ENCODE measurements at regions not wholly inside any gene's neighbourhood (a gene's known extent, or its start where the extent isn't known, plus 50 kb on each side); places are given as distances from the start of the nearest gene placed in this dataset.

DNA sequence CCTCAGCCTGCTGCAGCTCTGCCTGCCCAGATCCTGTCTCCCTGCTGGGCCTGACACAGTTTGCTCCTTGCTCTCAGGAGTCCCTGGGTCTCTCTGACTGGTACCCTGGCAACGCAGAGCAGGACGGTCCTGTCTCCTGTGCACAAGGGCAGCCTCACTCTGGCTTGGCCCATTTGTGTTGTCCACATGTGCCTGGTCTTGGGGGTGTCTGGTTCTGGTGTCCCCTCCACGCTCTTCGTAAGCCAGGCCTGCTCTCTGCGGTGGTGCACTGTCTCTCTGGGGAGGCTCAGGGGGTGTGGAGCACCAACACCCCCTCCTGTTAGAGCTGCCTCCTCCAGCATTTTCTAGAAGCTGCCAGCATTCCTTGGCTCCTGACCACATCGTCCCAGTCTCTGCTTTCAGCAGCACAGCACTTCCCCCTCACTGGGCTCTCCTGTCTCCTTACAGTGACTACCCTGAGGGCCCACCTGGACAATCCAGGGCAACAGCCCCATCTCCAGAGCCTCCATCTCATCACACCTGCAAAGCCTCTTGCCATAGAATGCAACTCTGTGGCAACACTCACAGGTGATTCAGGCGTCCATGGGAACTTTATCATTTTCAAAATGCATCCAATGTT lies 235.6 kb upstream of the HS6ST1 start:
- DNase-seq (ENCODE audit: low read depth): no peak
- H3K4me3 ChIP-seq (ENCODE audit: low read depth, low read length): no peak overlapping the region
- TF ChIP-seq, protein P1, sequence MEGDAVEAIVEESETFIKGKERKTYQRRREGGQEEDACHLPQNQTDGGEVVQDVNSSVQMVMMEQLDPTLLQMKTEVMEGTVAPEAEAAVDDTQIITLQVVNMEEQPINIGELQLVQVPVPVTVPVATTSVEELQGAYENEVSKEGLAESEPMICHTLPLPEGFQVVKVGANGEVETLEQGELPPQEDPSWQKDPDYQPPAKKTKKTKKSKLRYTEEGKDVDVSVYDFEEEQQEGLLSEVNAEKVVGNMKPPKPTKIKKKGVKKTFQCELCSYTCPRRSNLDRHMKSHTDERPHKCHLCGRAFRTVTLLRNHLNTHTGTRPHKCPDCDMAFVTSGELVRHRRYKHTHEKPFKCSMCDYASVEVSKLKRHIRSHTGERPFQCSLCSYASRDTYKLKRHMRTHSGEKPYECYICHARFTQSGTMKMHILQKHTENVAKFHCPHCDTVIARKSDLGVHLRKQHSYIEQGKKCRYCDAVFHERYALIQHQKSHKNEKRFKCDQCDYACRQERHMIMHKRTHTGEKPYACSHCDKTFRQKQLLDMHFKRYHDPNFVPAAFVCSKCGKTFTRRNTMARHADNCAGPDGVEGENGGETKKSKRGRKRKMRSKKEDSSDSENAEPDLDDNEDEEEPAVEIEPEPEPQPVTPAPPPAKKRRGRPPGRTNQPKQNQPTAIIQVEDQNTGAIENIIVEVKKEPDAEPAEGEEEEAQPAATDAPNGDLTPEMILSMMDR (conservative IDR thresholded peaks at IDR 0.05; ENCODE audit: low read depth, low read length): no peak

DNA sequence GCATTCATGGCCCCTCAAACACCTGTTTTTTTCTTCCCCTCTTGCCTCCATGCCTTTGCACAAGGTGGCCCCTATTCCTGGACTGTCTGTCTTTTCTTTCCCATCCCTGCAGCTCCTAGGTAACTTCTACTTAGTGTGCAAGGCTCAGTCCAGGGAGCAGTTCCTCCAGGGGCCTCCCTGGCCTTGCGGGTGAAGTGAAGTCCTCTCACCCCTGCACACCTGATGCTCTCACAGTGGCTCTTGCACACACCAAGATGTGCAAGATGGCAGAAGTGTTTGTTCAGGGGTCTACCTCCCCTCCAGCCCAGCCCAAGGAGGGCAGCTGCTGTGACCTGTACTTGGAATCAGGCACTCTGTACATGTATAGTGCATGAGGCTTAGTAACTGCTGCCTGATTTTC lies 236.8 kb upstream of the HS6ST1 start:
- no peak overlapping the region for H3K4me3 ChIP-seq (ENCODE audit: low read depth, low read length)
- no peak for DNase-seq (ENCODE audit: low read depth)
- TF ChIP-seq, protein P1 (conservative IDR thresholded peaks at IDR 0.05; ENCODE audit: low read depth, low read length): no peak

DNA sequence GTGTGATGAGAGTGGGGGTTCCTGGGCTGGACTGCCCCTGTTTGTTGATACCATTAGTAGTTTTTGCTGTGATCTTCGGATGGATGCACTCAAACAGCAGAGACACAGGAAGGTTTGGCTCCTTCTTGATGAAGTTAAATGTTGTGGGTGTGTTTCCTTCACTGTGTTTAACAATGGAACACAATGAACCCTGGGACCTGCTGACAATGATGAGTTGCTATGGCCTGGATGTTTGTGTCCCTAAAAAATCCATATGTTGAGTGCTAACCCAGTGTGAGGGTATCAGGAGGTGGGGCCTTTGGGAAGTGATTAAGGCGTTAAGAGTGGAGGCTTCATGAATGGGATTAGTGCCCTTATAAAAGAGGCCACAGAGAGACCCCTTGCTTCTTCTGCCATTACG lies 237.4 kb upstream of the HS6ST1 start:
- DNase-seq (ENCODE audit: low read depth): no peak
- TF ChIP-seq, protein P1 (conservative IDR thresholded peaks at IDR 0.05; ENCODE audit: low read depth, low read length): no peak

DNA sequence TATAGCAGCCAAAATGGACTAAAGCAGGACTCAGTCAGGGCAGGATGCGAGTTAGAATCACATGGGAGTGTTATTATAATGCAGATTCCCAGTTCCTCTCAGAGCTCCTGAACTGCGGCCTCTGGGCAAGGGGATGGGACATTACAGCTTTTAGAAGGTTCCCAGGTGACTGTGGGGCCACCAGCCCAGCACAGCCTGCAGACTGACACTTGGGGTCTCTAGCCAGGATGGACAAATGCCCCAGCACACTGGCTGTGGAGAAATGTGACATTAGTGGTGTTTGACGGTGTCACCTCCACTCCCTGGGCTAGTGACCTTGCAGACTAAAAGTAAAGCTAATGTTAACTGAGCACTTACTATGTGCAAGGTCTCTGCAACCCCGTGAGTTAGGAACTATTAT lies 238.0 kb upstream of the HS6ST1 start:
- no peak overlapping the region for H3K4me3 ChIP-seq (ENCODE audit: low read depth, low read length)
- TF ChIP-seq, protein P1 (conservative IDR thresholded peaks at IDR 0.05; ENCODE audit: low read depth, low read length): no peak
- DNase-seq (ENCODE audit: low read depth): no peak

More for the DNA sequence above, 237.4 kb upstream of the HS6ST1 start:
- H3K4me3 ChIP-seq (ENCODE audit: low read depth, low read length): no peak overlapping the region

DNA sequence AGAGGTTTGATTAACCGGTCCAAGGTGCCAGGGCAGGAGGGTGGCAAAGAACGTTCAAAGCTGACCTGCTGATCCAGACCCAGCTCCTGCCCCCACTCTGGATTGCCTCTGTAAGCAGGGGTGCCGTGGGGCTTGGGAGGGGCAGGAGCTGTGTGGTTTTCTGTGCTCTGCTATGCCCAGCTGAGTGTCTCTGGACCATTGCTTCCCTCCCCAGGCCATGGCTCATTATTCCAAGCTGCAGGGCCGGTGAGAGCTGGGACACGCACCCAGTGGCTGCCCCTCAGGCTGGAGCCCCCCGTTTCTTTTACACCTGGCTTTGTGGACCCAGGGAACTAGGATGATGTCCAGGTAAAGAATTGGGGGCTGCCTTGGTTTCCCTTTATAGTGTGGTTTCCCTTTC lies 238.4 kb upstream of the HS6ST1 start:
- no peak overlapping the region for H3K4me3 ChIP-seq (ENCODE audit: low read depth, low read length)
- TF ChIP-seq, protein P1 (conservative IDR thresholded peaks at IDR 0.05; ENCODE audit: low read depth, low read length): no peak
- no peak for DNase-seq (ENCODE audit: low read depth)

DNA sequence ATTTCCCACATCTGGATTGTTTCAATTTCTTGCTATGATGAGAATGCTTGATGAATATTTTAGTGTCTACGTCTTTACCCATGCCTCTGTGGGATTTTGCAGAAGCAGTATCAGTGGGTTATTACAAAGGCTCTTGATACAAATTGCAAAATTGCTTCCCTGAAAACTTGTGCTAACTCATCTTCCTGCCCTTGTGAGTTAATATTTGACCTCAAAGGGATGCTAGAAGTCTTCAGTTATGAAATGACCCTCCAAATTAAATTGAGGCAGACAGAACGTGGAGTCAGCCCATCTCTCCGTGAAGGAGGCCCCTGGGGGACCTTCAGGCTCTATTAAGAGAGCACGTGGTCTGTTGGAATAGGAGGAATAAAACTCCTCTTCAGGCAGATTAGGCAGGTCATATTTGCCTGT lies 239.2 kb upstream of the HS6ST1 start:
- no peak overlapping the region for H3K4me3 ChIP-seq (ENCODE audit: low read depth, low read length)
- TF ChIP-seq, protein P1 (conservative IDR thresholded peaks at IDR 0.05; ENCODE audit: low read depth, low read length): no peak
- DNase-seq (ENCODE audit: low read depth): no peak

DNA sequence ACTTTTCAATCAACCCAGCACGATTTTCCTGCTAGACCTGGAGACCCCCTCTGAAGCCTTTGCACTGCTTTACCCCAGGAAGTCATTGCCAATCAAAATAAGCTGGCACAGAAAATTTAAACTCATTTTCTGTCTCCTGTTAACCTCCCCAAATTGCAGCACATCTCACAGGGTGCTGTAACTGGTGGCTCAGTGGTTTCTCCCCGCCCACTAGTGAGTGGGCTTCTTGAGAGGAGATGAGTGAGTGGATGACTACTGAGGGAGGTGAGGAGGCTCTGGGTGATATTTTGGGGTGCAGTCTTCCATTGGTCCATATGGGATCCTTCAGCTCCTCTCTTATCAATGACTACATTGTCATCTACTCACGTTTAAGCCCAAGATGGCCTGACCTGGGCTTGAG lies 239.8 kb upstream of the HS6ST1 start:
- TF ChIP-seq, protein P1 (conservative IDR thresholded peaks at IDR 0.05; ENCODE audit: low read depth, low read length): no peak
- no peak overlapping the region for H3K4me3 ChIP-seq (ENCODE audit: low read depth, low read length)
- no peak for DNase-seq (ENCODE audit: low read depth)
